ENCODE measurements at regions not wholly inside any gene's neighbourhood (a gene's known extent, or its start where the extent isn't known, plus 50 kb on each side); places are given as distances from the start of the nearest gene placed in this dataset.

DNA sequence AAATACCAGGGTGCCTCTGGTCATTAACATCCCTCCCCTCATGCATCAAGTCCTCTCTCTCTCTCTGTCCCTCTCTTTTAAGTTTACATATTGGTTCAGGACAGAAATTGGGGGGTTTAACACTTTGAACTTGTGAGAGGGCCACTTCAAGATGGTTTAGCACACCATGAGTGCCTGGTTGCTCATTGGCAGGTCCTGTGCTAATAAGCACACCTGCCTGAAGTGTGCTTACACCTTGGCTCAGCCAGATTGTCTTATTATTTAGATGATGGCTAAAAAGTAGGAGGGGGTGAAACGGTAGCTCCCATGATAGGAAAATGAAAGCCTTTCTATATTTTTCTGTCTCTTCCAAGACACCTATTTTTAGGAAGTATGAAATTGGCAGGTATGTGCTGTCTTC, 205.8 kb downstream of the ARL6IP6 start:
- TF ChIP-seq, protein P1, sequence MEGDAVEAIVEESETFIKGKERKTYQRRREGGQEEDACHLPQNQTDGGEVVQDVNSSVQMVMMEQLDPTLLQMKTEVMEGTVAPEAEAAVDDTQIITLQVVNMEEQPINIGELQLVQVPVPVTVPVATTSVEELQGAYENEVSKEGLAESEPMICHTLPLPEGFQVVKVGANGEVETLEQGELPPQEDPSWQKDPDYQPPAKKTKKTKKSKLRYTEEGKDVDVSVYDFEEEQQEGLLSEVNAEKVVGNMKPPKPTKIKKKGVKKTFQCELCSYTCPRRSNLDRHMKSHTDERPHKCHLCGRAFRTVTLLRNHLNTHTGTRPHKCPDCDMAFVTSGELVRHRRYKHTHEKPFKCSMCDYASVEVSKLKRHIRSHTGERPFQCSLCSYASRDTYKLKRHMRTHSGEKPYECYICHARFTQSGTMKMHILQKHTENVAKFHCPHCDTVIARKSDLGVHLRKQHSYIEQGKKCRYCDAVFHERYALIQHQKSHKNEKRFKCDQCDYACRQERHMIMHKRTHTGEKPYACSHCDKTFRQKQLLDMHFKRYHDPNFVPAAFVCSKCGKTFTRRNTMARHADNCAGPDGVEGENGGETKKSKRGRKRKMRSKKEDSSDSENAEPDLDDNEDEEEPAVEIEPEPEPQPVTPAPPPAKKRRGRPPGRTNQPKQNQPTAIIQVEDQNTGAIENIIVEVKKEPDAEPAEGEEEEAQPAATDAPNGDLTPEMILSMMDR (IDR thresholded peaks at IDR 0.05; ENCODE audit: insufficient read depth, low read length) = no peak
- TF ChIP-seq, protein P2, sequence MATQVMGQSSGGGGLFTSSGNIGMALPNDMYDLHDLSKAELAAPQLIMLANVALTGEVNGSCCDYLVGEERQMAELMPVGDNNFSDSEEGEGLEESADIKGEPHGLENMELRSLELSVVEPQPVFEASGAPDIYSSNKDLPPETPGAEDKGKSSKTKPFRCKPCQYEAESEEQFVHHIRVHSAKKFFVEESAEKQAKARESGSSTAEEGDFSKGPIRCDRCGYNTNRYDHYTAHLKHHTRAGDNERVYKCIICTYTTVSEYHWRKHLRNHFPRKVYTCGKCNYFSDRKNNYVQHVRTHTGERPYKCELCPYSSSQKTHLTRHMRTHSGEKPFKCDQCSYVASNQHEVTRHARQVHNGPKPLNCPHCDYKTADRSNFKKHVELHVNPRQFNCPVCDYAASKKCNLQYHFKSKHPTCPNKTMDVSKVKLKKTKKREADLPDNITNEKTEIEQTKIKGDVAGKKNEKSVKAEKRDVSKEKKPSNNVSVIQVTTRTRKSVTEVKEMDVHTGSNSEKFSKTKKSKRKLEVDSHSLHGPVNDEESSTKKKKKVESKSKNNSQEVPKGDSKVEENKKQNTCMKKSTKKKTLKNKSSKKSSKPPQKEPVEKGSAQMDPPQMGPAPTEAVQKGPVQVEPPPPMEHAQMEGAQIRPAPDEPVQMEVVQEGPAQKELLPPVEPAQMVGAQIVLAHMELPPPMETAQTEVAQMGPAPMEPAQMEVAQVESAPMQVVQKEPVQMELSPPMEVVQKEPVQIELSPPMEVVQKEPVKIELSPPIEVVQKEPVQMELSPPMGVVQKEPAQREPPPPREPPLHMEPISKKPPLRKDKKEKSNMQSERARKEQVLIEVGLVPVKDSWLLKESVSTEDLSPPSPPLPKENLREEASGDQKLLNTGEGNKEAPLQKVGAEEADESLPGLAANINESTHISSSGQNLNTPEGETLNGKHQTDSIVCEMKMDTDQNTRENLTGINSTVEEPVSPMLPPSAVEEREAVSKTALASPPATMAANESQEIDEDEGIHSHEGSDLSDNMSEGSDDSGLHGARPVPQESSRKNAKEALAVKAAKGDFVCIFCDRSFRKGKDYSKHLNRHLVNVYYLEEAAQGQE (IDR thresholded peaks at IDR 0.05; ENCODE audit: insufficient replicate concordance, low read depth) = no peak

Measured in HL-60 (cell line).